ENCODE measurements at regions not wholly inside any gene's neighbourhood (a gene's known extent, or its start where the extent isn't known, plus 50 kb on each side); places are given as distances from the start of the nearest gene placed in this dataset.

DNA sequence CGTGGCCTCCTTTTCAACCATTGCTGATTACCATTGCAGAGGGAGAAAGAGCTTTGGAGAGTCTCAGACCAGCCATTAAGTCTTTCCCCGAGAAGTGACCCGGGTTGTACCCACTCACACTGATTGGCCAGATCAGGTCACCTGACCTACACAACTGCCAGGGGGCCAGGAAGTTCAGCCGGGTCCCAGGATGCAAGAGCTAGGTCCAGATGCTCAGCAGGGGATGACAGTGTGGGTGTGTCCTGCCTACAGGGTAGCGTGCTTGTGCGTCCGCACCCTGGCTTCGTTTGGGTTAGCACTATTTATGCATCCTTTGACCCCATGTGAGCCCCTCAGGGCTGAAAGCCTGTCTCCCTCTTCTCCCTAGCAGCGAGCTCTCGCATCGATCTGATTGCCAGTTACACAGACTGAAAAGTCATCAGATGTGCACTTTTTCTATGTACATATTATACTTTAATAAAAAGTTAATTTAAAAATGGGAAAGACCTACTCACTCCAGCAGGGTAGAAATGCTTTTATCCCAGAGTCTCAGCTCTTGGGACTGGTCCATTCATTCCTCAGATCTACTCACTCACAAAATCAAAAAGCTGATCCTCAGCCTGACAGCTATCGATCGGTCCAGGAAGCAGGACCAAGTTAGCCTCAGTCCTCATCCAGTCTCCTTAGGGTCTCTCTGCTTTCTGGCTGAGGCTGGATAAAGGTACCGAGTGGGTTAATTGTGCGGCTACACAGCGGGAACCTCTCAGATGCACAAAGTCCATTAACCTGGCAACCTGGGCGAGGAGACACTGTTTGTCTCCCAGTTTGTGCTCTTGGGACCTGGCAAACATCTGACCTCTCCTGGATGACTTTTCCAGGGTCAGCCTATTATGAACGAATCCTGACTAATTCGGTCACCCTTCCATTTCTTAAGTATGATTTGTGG, 68.0 kb downstream of the SERPINA3 start (continued):
- TF ChIP-seq, protein P1, sequence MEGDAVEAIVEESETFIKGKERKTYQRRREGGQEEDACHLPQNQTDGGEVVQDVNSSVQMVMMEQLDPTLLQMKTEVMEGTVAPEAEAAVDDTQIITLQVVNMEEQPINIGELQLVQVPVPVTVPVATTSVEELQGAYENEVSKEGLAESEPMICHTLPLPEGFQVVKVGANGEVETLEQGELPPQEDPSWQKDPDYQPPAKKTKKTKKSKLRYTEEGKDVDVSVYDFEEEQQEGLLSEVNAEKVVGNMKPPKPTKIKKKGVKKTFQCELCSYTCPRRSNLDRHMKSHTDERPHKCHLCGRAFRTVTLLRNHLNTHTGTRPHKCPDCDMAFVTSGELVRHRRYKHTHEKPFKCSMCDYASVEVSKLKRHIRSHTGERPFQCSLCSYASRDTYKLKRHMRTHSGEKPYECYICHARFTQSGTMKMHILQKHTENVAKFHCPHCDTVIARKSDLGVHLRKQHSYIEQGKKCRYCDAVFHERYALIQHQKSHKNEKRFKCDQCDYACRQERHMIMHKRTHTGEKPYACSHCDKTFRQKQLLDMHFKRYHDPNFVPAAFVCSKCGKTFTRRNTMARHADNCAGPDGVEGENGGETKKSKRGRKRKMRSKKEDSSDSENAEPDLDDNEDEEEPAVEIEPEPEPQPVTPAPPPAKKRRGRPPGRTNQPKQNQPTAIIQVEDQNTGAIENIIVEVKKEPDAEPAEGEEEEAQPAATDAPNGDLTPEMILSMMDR (IDR thresholded peaks at IDR 0.05; ENCODE audit: low read depth, low read length, missing input control): no peak

DNA sequence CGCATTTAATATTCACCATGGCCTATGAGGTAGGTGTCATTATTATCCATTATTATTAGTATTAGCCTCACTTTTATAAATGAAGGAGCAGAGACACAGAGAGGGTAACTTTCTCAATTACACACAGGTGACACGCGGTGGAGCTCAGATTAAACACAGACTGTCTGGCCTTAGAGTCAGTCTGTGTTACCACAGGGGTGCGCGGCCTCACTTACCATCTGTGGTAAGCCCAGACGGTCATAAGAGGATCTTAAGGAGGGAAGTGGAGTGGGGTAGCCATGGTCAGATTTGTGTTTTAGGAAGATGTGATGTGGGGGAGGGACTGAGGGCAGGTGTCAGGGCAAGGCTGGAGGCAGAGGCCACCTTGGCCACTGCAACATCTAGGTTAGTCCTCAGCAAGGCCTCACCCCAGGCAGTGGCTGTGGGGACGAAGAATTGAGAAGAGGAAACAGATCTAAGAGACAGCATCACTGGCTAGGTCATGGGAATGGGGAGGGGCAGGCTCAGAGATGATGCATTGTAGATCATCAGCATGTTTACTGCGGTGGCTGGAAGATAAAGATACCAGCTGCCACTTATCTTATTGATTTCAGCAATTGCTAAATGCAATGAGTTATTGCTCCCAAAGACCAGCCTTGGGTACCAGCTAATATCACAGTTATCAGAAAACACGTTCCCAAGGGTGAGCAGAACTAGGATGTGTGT, 67.1 kb downstream of the SERPINA3 start:
- 86% methylated on average over 9 of the region's 9 CpGs for WGBS
- TF ChIP-seq SP1 (IDR thresholded peaks at IDR 0.05) (no peak), HNF4G (IDR thresholded peaks at IDR 0.05) (no peak), JUND (IDR thresholded peaks at IDR 0.05) (no peak), EGR1 (IDR thresholded peaks at IDR 0.05; ENCODE audit: low read depth in 2 of 2) (no peak), TAF1 (conservative IDR thresholded peaks at IDR 0.05) (no peak), FOXA2 (IDR thresholded peaks at IDR 0.05) (no peak), HNF4A (conservative IDR thresholded peaks at IDR 0.05) (no peak), YY1 (IDR thresholded peaks at IDR 0.05) (no peak), GABPA (IDR thresholded peaks at IDR 0.05 in 1 of 2, conservative IDR thresholded peaks at IDR 0.05 in 1 of 2) (no peak), RAD21 (IDR thresholded peaks at IDR 0.05) (no peak), NR2F2 (IDR thresholded peaks at IDR 0.05) (no peak), RXRA (IDR thresholded peaks at IDR 0.05) (no peak), FOXA1 (IDR thresholded peaks at IDR 0.05) (no peak)
- TF ChIP-seq, protein P1 (IDR thresholded peaks at IDR 0.05; ENCODE audit: low read depth, low read length, missing input control): no peak
- TF ChIP-seq, protein P2, sequence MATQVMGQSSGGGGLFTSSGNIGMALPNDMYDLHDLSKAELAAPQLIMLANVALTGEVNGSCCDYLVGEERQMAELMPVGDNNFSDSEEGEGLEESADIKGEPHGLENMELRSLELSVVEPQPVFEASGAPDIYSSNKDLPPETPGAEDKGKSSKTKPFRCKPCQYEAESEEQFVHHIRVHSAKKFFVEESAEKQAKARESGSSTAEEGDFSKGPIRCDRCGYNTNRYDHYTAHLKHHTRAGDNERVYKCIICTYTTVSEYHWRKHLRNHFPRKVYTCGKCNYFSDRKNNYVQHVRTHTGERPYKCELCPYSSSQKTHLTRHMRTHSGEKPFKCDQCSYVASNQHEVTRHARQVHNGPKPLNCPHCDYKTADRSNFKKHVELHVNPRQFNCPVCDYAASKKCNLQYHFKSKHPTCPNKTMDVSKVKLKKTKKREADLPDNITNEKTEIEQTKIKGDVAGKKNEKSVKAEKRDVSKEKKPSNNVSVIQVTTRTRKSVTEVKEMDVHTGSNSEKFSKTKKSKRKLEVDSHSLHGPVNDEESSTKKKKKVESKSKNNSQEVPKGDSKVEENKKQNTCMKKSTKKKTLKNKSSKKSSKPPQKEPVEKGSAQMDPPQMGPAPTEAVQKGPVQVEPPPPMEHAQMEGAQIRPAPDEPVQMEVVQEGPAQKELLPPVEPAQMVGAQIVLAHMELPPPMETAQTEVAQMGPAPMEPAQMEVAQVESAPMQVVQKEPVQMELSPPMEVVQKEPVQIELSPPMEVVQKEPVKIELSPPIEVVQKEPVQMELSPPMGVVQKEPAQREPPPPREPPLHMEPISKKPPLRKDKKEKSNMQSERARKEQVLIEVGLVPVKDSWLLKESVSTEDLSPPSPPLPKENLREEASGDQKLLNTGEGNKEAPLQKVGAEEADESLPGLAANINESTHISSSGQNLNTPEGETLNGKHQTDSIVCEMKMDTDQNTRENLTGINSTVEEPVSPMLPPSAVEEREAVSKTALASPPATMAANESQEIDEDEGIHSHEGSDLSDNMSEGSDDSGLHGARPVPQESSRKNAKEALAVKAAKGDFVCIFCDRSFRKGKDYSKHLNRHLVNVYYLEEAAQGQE (IDR thresholded peaks at IDR 0.05): no peak
- TF ChIP-seq, protein P3, sequence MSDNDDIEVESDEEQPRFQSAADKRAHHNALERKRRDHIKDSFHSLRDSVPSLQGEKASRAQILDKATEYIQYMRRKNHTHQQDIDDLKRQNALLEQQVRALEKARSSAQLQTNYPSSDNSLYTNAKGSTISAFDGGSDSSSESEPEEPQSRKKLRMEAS (IDR thresholded peaks at IDR 0.05): no peak
- TF ChIP-seq, protein P4, sequence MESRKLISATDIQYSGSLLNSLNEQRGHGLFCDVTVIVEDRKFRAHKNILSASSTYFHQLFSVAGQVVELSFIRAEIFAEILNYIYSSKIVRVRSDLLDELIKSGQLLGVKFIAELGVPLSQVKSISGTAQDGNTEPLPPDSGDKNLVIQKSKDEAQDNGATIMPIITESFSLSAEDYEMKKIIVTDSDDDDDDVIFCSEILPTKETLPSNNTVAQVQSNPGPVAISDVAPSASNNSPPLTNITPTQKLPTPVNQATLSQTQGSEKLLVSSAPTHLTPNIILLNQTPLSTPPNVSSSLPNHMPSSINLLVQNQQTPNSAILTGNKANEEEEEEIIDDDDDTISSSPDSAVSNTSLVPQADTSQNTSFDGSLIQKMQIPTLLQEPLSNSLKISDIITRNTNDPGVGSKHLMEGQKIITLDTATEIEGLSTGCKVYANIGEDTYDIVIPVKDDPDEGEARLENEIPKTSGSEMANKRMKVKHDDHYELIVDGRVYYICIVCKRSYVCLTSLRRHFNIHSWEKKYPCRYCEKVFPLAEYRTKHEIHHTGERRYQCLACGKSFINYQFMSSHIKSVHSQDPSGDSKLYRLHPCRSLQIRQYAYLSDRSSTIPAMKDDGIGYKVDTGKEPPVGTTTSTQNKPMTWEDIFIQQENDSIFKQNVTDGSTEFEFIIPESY (IDR thresholded peaks at IDR 0.05): no peak
- TF ChIP-seq, protein P5, sequence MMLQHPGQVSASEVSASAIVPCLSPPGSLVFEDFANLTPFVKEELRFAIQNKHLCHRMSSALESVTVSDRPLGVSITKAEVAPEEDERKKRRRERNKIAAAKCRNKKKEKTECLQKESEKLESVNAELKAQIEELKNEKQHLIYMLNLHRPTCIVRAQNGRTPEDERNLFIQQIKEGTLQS (IDR thresholded peaks at IDR 0.05): no peak
- Histone ChIP-seq H3K27me3 (ENCODE audit: control insufficient read depth in 4 of 4, insufficient read depth in 4 of 4, low read length in 3 of 4) (no peaks in the 10 kb centered on the region), H3K36me3 (ENCODE audit: control insufficient read depth in 4 of 4, insufficient read depth in 3 of 4, low read depth in 1 of 4, low read length in 3 of 4) (no peaks in the 10 kb centered on the region), H3K4me3 (ENCODE audit: low read depth in 1 of 3, low read length in 3 of 3) (no peak overlapping the region), H3K4me1 (ENCODE audit: control insufficient read depth in 4 of 4, insufficient read depth in 4 of 4, low read length in 3 of 4) (peaks cover 3 to 26% (median 25%) of the 10 kb centered on the region in 4 donors), H3K9me3 (ENCODE audit: control insufficient read depth in 4 of 4, low read length in 3 of 4) (no peaks in the 10 kb centered on the region), H3K27ac (ENCODE audit: low read depth in 1 of 2, low read length in 2 of 2) (no peak overlapping the region), H3K9ac (ENCODE audit: low read depth in 1 of 2, low read length in 2 of 2) (no peak overlapping the region)
- peak; percentile 24 for DNase-seq (ENCODE audit: low spot score)
